GM19463 (cell line): ENCODE measurements at regions not wholly inside any gene's neighbourhood (a gene's known extent, or its start where the extent isn't known, plus 50 kb on each side); places are given as distances from the start of the nearest gene placed in this dataset.
"Not testable (repeated sequence)": the region's sequence is repeated elsewhere in the genome, so short reads cannot be mapped to it uniquely, and the experiment has no call there.

Source experiments
- ATAC-seq: cut with Tn5 transposase; IDR thresholded peaks from one replicate; pipeline ENCODE4 v1.9.1; 2021; ENCODE audit warnings: mild to moderate bottlenecking, moderate library complexity; ENCODE audit not compliant: unreplicated experiment

DNA sequence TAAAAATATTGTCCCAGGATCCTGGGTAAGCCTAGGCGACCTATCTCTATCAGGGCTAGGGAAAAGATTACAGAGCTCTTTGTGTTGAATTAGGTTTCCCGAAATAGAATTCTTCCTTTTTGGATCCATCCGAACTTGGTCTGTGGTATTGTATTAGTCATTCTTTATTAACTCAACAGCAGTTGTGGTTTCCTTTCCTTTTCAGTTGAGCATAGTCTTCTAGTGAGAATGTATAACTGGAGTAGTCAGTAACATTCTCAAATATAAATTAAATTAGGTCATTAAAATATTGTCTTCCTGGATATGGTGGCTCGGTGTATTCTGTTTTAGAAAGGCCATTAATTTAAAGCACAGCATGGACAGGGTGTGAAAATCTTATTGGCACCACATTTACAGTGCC is 520.4 kb downstream of the NLGN4X start:
- no peak for ATAC-seq

DNA sequence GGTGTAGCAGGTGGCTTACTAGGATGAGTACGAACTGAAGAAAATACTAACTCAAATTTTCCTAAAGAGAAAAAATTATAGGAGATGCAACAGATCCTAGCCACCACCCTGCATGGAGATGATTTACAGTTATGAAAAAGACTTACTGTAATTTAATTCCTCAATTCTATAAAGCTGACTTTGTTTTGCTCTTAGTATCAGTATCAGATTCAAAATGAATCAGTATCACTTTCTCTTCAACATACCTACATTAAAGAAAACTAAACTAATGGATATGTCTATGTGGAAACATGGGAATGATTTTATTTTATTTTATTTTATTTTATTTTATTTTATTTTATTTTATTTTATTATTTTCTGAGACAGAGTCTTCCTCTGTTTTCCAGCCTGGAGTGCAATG is 525.8 kb downstream of the NLGN4X start:
- ATAC-seq = no peak

DNA sequence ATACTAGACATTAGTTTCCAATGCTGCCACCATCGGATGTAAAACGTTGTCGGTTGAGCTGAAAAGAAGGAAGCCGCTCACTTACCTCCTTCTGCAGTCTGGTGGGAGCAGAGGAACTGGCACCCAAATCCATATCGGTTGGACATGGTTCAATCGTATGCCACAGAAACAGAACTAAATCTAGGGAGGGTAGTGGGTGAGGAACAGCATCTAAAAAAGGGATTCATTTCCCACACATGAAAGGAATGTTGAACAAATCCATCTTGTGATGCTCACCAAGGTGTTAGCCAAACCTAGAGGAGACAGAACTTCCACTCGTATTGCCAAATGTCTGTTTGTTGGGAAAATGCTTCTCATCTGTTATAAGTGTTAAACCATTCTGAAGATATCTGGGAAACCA is 532.7 kb downstream of the NLGN4X start:
- ATAC-seq = no peak

DNA sequence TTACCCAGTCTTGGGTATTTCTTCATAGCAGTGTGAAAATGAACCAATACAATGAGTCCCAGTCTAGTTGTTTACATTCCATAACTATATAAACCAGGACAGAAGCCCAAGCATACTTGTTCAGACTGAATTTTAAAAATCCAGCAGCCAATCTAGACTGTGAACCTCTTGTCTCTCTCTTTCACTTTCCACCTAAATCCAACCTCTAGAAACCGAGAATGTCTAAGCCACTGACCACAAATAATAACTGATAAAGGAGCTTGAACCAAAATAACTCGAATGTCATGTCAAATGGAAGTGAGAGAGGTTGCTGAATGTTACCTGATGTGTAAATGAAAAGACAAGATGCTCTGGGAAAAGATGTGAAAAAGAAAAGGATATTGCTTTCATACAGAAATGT is 544.7 kb downstream of the NLGN4X start:
- no peak for ATAC-seq

DNA sequence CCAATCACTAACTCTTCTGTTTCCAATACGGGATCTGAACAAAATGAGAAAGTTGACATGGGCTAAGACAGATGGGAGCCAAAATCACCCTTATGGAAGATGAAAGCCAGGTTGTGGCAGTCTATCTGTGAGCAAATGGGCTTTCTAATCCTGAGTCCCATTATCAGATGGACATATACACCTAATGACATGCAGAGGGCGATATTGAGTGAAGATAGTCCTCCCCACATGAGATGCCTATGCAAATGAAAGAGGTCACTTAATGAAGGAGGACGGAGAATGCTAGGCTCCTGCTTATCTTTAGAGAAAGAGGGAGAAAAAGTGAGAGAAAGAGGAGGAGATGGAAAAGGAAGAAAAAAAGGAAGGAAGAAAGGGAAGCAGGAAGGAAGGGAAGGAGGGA is 547.5 kb downstream of the NLGN4X start:
- peak; percentile 61 for ATAC-seq

DNA sequence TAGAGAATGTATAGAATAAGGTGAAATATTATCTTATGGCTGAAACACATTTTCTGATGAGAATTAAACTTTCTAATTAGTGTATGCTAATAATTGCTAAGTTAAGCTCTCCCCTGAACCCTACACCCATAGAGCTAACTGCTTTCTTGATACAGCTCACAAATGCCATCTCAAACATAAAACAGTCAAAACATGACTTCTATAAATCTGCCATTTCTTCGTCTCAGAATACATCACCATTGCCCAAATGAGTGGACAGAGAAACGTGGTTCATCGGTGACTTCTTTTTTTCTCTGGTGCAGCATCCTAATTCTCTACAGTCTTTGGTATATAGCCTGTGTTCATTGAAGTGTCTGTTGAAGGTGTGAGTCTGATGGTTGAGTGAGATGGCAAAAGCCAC is 554.6 kb downstream of the NLGN4X start:
- no peak for ATAC-seq

- ATAC-seq = no peak
These were observed 556.6 kb downstream of the NLGN4X start for GRCh38 chrX:5672099-5672498.

- not testable (repeated sequence) for ATAC-seq
These were observed 562.0 kb downstream of the NLGN4X start for GRCh38 chrX:5666689-5667088.

DNA sequence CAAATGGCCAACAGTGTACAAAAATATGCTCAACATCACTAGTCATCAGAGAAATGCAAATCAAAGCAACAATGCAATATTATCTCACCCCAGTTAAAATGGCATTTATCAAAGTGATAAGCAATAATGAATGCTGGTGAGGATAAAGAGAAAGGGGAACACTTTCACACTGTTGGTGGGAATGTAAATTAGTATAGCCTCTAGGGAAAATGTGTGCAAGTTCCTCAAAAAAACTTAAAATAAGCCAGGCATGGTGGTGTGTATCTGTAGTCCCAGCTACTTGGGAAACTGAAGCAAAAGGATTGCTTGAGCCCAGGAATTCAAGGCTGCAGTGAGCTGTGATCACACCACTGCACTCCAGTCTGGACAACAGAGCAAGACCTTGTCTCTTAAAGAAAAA is 572.1 kb downstream of the NLGN4X start:
- ATAC-seq = no peak

DNA sequence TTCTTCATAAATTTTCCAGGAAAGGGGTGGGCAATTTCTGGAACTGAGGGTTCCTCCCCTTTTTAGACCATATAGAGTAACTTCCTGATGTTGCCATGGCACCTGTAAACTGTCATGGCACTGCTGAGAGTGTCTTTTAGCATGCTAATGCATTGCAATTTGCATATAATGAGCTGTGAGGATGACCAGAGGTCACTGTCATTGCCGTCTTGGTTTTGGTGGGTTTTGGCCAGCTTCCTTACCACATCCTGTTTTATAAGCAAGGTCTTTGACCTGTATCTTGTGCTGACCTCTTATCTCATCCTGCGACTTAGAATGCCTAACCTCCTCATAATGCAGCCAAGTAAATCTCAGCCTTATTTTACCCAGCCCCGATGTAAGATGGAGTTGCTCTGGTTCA is 577.8 kb downstream of the NLGN4X start:
- ATAC-seq = no peak

DNA sequence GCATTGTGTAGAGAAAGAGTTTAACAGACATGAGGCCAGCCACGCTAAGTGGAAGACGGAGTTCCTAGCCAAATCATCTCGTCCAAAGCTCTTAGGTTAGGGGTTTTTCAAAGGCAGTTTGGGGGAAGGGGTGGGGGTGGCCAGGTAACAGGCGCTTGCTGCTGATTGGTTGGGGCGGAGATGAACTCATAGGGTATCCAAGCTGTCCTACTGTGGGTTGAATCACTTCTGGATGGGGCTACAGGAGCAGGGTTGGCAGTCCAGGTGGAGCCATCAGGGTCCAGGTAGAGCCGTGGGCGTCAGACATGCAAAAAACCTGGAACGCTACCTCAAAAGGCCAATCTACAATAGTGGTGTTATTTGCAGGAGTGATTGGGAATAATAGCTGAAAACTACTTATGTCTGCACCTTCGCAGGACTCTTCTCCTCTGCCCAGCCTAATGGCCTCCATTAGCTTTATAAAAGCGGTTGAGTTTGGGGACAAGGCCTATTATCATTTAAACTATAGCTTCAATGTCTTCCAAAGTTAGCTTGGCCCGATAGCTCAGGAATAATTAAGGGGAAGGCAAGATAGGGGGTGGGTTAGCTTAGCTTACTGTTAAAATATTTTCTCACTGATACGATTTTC is 579.6 kb downstream of the NLGN4X start:
- no peak for ATAC-seq

GRCh38 chrX:5646818-5647217 is 581.8 kb downstream of the NLGN4X start:
- ATAC-seq = peak; percentile 88

- ATAC-seq = no peak
These were observed 583.9 kb downstream of the NLGN4X start for GRCh38 chrX:5644776-5645175.

DNA sequence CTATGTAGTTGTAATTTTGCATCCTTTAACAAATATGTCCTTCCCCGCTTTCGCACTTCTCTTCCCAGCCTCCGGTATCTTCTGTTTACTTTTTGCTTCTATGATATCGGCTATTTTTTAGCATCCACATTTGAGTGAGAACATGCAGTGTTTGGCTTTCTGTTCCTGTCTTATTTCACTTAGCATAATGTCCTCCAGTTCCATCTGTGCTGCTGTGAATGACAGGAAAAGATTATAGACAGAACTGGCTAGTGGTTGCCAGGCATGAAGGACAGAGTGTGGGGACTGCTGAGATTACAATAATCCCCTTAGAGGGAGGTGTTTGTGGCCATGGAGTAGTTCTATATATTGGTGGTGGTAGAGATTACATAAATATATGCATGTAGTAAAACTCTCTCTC is 588.6 kb downstream of the NLGN4X start:
- ATAC-seq = no peak

DNA sequence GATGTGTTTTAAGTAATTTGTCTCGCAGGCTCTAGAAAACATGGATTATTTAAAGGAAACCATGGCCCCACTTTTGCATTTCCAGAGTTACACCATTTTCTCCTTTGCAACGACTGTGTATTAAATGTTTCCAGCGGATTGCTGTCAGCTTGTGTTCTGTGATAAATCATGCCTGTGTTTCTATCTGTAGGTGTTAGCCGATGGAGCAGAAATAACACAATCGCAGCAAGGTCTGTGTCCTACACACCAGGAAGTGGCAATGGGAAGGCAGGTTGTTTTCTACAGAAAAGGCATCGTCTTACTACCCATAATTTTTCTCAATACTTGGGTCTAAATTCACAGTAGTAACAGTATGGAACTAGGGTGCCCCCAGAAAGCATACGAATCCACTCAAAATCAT is 590.1 kb downstream of the NLGN4X start:
- ATAC-seq = no peak

GRCh38 chrX:5632887-5633286 is 595.8 kb downstream of the NLGN4X start:
- ATAC-seq = no peak

DNA sequence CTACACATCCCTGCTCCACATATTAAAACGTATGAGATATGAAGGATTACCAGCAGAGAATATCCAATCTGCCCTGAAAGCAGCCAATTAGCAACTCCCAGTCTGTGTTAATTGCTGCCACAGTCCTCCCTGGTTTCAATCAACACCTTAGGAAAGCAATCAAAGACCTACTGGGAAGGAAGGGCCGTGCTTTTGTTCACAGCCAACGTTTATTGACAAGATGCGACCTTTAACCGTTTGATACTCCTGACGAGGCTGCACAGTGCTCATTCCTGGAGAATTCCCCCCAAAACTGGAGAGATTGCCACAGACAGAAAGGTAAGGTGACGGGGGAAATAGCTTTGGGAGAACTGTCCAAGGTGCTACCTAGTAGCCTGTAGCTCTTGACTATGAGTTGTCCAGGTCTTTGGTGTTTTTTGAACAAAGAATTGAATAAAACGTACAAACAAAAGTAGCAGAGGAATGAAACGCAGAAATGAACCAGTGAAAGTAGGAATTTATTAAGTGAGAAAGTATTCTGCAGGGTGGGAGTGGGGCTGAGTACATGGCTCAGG is 596.5 kb downstream of the NLGN4X start:
- no peak for ATAC-seq

DNA sequence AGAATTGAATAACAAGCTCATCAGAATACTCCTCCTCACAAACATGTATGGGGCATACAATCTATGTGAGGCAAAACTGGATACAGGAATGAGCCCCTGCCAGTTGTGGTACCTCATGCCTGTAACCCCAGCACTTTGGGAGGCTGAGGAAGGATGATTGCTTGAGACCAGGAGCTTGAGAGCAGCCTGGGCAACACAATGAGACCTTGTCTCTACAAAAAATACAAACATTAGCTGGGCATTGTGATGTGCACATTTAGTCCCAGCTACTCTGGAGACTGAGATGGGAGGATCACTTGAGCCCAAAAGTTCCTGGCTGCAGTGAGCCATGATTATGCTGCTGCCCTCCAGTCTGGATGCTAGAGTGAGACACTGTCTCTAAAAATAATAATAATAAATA is 611.0 kb downstream of the NLGN4X start:
- ATAC-seq = no peak

DNA sequence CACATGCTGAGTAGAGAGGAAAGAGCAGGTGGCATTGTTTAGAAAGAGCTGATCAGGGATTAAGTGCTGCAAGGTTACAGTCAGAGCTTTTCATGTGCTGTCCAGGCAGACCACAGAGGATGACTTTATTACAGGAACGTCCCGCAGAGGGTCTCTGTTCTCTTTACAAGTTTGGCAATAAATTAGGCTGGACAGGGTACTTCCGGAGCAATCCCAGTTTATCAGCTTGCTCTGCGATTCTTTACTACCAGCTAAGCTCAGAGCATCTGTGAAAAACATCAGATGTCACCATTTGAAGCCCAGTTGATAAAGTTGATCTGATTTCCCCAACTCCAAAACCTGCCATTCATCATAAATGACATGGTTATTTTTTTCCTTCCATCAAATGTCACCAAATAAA is 633.1 kb downstream of the NLGN4X start:
- no peak for ATAC-seq

DNA sequence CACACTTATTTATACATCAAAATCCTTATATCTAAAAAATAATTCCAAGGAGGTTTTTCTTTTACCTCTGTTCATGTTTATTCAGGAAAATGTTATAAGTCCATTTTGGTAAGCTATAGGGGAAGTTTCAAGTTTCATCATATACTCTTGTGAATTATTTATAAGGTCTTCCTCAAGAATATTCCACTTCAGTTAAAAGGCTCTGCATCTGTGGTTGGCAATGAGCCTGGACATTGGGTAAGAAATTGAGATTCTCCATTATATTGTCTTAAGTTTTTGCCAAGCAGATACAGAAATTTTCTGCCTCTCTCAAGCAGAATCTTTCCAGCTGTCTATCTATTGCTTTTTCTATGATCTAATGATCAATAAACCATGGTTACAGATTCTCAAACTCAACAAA is 641.9 kb downstream of the NLGN4X start:
- no peak for ATAC-seq

DNA sequence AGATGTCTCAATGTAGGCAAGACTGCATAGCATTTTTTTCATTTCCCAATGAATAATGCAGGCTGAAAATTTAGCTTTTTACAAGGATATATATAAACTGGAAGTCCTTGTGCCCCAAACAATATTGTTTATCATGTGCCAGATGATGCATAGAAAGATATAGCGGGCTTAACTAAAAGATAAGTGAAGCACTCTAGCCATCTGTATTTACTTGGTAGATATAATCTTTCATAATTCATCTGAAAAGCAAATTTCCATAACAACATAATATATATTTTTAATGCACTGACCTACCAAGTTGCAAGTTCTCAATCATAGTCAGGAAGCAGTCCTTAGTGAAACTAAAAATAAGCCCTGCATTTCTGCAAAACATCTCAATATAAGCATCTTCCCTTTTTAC is 653.3 kb downstream of the NLGN4X start:
- ATAC-seq = no peak

GRCh38 chrX:5568934-5569333 is 659.7 kb downstream of the NLGN4X start:
- no peak for ATAC-seq

DNA sequence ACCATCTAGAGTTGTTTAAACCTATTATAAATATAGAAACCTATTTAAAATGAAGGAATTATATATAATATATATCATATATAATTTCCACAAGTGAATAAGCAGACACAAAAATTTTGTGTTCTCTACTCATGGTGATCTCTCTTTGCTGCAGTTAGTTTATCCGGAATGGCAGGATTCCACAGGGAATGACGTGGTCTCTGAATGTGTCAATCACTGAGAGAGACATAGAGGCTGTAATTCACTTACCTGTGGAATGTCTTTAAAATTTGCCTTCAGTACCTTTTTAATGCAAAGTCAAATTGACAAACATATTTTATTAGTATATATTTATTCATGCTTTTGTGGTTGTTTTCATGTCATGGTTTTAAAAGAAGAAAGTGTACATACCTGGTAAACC is 669.3 kb downstream of the NLGN4X start:
- ATAC-seq = no peak
